Sciatic nerve (tissue), 2 donors: ENCODE measurements at regions not wholly inside any gene's neighbourhood (a gene's known extent, or its start where the extent isn't known, plus 50 kb on each side); places are given as distances from the start of the nearest gene placed in this dataset.

ENCODE experiments used
- ATAC-seq: fragments of 200-7000 bp; cut with Tn5 transposase; one replicate; pipeline ENCODE4 v1.9.1; 2020; ENCODE audit warnings: mild to moderate bottlenecking, moderate library complexity
- DNase-seq: peaks from one replicate; pipeline ENCODE4 v3.0.0-alpha.2; 2020; ENCODE audit warnings: low spot score
- intact Hi-C: fragments of 100-400 bp; cut with DNase I; formaldehyde crosslinking; loops from one replicate; pipeline ENCODE4 v1.14.2; 2022
- donor health status: DM: no; HTN: no; CAD: no.
- donor health status: DM: no; HTN: no; CAD: no.

DNA sequence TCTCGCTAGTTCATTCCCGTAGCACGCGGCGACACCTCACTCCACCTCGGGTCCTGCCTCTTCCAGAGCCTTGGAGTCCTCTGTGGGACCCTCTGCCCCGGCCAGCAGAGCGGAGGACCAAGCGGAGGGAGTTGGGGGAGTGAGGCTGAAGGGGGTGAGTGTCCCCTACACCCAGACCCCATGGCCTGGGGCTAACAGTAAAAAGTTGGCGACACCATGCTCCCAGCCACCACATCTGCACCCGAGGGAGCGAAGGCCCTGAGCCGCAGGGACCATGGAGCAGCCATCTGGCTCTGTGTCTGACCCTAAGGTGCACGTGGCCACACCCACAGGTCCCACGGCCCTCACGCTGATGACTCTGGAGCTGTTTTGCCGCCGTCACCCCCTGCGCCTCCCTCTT lies 293.8 kb downstream of the BRD1 start:
- no peak for DNase-seq
- intact Hi-C loops = no loop called here
- ATAC-seq = no peak

DNA sequence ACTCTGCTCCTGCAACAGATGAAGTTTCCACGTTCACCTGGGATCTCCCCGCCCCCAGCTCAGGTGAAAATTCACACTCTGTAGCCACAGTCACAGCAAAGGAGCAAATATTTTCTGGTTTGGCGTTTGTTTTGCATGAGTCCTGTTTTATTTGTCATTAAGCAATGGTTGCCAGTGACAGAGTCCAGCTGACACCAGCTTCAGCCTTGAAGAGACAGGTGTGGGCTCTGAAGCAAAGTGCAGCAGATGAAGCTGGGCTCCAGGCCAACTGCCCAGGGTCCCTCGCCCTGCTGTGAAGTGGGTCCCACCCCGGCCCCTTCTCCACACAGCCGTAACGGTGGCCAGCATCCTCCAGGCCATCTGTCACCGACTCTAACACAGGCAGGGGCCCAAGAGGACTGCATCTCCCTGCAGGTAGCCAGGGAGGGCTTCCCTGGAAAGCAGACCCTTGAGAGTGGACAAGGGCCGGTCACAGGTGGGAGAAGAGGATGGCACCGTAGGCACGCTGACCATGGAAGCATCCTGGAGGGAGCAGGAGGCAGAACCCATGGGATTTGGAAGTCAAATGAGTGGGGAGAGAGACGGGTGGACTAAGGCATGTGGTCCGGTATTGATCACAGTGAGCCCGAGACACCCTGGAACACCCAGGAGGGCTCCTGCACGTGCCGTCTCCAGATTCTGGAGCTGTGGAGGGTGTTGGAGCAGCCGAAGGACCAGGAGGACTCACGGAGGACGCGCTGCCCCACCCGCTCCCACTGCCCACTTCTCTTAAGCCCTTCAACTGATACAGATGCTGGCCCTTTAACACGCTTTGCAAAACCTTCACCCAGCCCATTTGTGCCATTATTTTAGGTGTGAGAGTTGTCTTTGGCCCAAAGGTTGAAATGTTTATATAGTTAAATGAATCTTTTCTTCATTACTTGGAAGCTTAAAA lies 294.5 kb downstream of the BRD1 start:
- intact Hi-C loops = no loop called here
- DNase-seq (no peak), ATAC-seq (no peak)

DNA sequence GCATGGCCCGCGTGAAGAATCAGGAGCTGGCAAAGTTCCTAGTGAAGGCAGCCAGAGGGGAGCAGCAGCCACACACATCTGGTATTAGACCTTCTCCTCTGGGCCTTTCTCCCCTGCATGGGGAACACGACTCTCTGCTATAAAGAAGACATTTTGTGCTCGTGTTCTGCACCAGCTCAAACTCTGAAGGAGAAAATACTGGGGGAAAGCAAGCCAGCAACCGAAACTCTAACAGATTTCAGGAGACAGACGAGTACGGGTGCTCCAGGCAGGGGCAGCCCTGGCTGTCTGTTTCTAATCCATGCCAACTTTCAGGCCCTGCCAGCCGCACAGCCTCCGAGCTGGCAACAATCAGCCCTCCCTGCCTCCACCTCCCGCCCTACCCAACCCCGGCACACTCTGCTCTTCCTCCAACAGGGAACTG lies 296.3 kb downstream of the BRD1 start:
- ATAC-seq (no peak), DNase-seq (no peak)
- intact Hi-C loops = no loop called here

DNA sequence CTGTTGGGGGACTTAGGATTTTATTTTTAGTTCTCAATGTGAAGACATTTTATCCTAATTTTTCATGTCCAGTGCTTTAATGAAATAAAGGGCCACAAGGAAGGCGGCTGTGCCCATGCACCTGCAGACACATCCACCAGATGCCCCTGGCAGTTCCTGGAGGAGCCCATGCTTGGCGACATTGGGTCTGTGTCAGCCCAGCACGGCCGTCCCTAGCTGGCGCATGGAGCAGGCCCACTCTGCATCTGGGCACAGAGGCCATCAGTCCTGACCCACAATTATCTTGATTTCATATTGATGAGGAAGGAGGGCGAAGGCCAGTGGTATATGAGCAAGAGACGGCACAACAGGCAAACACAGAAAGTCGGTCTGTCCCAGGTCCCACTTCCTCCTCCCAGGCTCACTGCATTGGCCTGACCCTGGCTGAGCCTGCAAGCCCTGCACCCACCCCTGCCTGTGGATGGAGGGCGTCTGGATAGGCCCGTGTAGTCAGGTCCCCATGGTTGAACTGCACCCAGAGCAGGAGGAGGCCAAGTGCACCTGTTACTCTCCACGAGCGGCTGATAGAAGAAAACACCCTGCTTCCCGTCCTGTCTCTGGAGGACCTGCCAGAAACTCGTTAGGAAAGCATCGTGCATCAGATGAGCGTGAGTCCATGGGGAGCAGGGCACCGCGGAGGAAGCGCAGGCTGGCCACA lies 296.9 kb downstream of the BRD1 start:
- DNase-seq (no peak), ATAC-seq (no peak)
- intact Hi-C loops = no loop called here

DNA sequence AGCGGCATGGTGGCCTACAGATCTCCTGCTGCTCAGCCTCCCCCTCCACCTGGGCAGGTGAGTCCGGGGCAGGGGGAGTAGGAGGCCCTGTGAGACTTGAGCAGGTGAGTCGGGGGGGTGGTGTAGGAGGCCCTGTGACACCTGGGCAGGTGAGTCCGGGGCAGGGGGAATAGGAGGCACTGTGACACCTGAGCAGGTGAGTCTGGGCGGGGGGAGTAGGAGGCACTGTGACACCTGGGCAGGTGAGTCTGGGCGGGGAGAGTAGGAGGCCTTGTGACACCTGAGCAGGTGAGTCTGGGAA lies 299.3 kb downstream of the BRD1 start:
- no peak for DNase-seq
- intact Hi-C loops = no loop called here
- ATAC-seq = no peak

DNA sequence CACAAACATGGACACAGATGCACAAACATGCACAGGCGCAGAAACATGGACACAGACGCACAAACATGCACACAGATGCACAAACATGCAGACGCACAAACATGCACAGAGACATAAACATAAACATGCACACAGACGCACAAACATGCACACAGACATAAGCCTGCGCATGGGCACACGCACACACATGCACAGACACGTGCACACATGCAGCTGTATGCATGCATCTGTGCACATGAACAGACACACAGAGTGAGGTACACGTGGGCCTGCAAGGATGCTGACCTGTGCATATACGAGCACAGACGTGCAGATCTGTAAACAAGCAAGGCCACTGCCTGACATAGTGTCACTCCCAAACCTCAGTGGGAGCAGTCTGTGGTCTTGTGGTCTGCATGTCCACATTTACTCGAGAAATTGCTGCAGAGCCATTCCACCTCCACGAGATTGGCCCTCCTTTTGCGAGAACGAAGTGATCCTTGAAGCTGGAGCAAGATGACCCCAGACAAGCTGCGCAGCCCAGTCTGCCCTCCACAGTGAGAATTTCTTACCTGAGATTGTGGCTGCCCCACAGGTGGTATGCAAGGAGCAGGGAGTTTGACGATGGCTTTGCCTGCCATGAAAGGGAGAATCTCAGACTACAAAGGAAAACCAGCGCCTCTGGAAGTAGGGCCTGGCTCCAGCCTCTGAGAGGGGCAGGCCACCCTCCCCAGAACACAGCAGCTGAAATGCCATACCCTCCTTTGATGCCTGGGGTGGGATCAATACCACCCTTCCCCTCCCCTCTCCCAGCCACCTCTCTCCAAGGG lies 299.9 kb downstream of the BRD1 start:
- intact Hi-C loops = no loop called here
- ATAC-seq (no peak), DNase-seq (no peak)

DNA sequence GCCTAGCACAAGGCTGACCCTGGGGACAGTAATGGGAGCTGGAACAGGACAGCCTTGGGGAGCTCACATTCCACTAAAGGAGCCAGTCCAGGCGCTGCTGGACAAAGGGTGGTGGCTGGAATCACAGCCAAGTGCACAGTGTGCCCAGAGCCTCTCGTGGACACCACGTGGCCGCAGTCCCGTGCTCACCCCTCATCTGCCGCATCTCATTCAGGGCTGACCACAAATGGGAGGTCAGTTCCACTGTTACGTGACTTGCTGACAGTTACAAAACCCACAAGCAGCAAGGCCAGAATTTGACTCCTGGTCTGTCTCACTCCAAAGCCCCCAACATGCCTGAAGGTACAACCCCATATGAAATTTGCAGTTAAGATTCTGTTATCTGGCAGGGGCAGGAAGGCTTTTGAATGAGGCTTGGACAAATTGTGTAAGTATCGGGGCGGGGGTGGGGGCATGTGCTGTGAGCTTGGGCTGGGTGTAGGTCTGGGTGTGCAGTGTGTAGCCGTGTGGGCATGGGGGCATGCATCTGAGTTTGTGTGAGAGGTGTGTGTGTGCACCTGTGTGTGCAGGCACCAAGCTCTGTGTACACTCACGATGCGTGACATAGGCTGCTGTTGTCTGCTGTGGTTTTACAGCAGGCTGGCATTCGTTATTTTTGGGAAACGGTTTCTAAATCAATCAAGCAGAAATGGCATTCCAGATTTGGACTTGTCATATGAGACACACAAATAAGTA lies 301.7 kb downstream of the BRD1 start:
- peak; percentile 55 for ATAC-seq
- intact Hi-C loops = no loop called here

DNA sequence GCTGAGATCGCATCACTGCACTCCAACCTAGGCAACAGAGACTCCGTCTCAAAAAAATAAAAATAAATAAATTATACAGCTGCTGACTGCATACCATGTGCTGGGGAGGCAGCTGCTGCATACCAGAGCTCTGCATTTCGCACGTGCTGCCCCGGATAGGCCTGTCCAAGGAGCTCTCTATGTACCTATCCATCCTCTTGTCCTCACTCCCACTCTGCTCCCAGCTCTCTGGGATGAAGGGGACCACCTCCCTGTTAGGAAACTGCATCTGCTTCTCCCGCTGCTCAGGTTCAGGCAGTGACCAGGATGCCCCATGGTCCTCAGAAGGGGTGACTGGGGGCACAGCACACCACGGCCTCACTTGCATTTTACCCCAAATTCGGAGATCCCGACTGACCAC lies 302.3 kb downstream of the BRD1 start:
- ATAC-seq (no peak), DNase-seq (no peak)
- intact Hi-C loops = no loop called here

More for the DNA sequence above, 301.7 kb downstream of the BRD1 start:
- DNase-seq = no peak

DNA sequence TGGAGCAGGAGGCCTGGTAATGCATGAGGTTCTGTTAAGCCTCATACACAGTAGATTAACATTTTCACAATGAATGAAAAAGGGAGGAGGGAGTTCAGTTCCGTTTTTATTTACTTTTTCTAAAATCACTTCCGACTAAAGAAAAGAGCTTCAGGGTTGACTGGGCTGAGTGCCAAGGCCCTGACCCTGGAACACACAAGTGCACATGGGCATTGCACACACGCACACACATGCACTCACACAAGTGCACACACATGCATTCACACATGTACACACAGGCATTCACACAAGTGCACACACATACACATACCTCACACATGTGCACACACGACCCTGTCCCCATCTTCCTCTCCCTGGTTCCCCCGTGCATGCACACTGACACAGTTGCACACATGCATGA lies 303.3 kb downstream of the BRD1 start:
- ATAC-seq = no peak
- intact Hi-C loops = no loop called here
- DNase-seq = no peak

DNA sequence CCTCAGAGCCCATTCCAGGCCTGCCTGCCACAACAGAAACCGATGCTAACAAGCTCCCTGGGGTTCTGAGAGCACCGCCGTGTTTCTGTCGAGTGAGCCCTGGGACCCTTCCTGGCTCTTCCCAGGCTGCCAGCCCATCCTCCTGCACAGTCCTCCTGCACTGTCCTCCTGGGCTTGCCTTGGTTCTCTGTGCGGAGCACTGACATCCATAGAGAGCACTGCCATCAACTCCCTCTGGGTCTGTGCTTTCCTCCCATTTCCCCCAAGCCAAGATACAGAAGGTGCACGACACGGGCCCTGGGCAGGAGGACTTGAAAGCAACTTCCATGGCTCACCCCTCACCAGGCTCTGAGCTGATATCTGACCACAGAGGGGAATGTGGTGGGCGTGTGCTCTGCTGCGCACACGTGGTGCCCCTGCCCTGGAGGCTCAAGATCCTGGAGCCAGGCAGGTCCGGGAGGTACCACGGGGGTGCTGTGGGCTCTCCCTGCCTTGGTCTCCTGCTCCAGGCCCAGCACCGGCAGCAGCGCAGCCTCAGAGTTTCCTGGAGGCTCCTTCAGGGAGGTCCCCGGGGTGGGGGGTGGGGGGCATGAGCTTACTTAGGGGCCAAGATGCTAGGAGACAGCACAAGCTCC lies 304.2 kb downstream of the BRD1 start:
- no peak for DNase-seq
- no peak for ATAC-seq

DNA sequence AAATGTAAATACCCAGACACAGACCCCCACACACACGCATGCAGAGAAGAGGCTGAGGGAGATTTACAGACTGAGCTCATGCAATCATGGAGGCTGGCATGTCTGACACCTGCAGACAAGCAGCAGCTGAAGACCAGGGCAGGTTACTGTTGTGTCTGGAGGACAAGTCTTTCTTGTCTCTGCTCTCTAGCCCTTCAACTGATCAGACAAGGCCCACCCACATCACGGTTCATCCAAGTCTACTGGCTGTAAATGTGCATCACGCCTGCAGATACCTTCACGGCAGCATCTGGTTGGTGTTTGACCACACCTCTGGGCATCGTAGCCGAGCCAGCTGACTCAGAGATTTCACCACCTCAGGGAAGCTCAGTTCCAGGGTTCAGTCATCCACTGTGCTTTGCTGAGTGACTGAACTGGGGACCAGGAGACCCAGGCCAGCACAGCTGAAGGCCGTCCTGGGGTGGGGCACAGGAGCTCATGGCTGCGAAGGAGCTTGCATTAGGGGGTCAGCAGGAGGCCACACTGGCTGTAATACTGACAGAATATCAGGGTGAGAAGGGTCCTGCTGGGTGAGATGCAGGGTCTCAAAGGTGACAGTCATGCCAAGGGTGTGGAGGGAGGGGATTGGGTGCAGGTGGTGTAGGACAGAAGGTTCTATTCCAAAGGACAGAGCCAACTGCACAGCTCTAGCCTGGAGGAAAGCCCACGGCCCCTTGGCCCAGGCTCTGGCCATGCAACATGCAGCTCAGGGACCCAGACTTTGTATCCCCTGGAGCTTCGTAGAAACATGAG lies 304.9 kb downstream of the BRD1 start:
- ATAC-seq (no peak), DNase-seq (no peak)
- intact Hi-C loops = no loop called here

More for the DNA sequence above, 304.2 kb downstream of the BRD1 start:
- intact Hi-C loops = no loop called here

DNA sequence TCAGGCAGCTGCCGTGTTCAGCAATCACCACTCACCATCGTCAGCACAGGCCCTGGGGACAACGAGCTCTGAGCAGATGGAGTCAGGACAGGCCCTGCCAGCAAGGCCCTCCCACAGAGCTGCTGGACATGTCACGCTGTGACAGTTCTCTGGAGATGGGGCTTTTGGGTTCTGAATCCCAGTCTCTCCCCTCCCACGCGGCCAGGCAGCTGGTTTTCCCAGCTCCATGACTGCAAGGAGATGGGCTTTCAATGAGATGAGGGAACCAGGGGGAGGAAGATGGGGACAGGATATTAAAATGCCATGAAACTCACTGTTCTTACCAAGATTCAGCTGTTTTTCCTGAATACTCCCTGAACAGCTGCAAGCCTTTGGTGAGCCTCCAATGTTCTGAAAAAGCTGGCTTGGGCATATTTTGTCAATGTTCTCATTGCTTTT lies 305.9 kb downstream of the BRD1 start:
- DNase-seq = peak; percentile 45
- intact Hi-C loops = no loop called here
- ATAC-seq = no peak

DNA sequence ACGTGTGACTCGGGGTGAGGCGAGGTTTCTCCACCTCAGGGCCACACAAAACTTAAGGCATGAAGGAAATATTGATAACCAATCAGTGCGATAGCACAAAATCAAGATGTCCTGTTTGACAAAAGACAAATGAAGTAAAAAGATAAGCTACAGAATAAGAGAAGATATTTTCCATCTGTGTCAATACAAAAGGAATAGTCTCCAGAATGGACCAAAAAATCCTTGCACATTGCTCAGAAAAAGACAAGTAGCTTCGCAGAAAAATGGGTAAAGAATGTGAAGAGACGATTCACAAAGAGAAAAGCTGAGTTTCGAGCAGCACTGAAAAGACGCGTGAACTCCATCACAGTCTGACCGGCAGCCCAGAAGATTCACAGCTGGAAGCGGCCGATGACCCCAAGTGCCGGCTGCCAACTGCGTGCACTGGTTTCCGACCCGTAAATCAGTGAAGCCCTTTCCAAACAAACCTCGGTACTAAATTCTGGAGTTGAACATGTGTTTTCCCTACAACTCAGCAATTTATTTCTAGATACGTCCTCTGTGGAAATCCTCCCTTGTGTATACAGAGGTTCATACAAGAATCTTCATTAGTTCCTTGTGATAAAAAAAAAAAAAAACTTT lies 308.4 kb downstream of the BRD1 start:
- ATAC-seq = no peak
- intact Hi-C loops = no loop called here

DNA sequence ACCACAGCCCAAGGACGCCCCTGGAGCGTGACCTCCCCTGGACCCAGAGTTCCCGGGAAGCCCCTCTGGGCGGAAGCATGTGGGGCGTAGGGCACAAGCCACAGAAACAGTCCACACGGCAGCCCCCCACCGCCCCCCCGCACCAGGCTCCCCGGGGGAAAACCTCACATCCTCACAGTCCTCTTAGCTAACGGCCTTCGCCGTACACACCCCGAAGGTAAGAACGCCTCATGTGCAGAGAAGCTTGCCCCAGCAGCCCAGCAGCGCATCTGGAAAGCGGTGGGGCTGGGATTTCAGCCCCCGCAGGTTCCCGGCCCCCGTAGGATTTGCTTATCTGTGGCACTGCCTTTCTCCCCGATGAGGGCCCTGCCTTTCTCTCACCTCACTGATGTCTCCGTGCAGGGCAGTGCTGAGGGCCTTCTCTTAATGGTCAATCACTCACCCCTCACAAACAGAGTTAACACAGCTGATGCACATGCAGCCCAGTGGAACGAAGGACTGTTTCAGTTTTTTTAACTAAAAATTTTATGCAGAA lies 309.2 kb downstream of the BRD1 start:
- ATAC-seq = no peak
- intact Hi-C loops = no loop called here
- peak; percentile 26 for DNase-seq

More for the DNA sequence above, 308.4 kb downstream of the BRD1 start:
- DNase-seq = peak; percentile 49

DNA sequence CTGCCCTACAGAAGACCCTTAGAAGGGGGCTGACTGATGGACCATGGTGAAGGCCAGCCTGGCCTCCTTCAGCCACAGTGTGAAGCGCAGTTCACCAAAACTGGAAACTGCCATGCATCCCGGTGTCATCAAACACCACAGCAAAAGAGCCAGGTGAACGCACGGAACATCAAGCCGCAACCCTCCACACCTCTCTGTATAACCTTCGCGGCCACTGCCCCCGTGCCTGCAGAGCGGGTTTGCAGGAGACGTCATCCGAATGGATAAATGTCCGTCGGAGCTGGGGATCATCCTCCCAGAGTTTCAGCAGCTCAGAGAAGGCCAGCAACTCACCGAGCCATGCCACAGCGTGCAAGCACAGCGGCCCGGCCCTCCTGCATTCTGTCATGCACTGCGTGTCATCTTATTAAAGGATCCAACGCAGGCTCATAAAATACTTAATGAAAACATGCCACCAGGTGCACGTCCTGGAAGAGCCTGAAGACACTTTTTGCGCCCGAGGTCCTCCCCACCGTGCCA lies 309.9 kb downstream of the BRD1 start:
- DNase-seq (peak; percentile 40), ATAC-seq (no peak)
- intact Hi-C loops = no loop called here

DNA sequence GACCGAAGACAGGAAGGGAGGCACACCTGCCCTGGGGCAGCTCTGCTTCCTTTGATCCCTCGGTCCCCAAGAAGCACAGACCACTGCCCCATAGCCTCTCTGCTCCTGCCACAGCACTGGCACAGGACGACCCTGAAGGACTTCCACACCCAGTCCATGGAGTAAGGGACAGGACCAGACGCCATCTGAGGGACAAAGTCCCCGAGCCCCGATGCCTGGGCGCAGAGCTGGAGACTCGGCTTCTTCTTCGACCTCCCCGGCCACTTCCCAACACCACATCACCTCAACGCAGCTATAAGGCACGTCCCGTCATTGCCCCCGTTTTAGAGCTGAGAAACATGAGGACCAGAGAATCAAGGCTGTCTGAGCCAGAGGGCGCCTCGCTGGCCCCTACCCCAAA lies 310.5 kb downstream of the BRD1 start:
- ATAC-seq (no peak), DNase-seq (peak; percentile 9)
- intact Hi-C loops = no loop called here

DNA sequence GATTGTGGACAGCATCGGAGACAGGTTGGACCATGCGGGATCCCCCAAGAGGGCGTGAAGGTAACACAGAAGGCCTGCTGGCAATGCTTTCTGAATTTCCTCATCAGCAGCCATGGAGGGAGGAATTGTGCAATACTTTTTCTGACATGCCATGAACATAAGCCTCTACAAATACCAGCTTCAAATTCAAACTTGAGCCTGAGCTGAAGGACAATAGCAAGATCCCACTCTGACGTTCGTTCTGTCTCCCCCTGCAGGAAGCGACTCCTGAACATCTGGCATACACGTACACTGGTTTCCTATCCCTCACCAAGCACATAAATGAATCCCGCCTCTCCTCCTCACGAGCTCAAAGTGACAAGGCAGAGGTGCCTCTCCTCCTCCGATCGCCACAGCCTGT lies 312.2 kb downstream of the BRD1 start:
- ATAC-seq (no peak), DNase-seq (peak; percentile 21)
- intact Hi-C loops = no loop called here
